Keratinocyte (primary cell): ENCODE measurements at regions not wholly inside any gene's neighbourhood (a gene's known extent, or its start where the extent isn't known, plus 50 kb on each side); places are given as distances from the start of the nearest gene placed in this dataset.
A peak's percentile ranks its signal among the peaks of the same experiment; 100 is the strongest.
"Not testable (repeated sequence)": the region's sequence is repeated elsewhere in the genome, so short reads cannot be mapped to it uniquely, and the experiment has no call there.

Source experiments
- DNase-seq: peaks from one replicate; pipeline ENCODE4 v3.0.0-alpha.2; 2011; ENCODE audit warnings: low read depth, missing footprints, low spot score
- FAIRE-seq: peaks from 2 replicates; lab custom pipeline; 2011; peaks lifted over from hg19 to GRCh38; lab: Jason Lieb, UNC
- H2AFZ ChIP-seq: 2 replicates; pipeline ENCODE4 v1.6.0; 2012; ENCODE audit warnings: low read length, control low read depth, inconsistent platforms; ENCODE audit not compliant: control insufficient read depth
- H3K27ac ChIP-seq: 2 replicates; pipeline ENCODE4 v1.5.1; 2011; ENCODE audit warnings: low read length; ENCODE audit not compliant: control insufficient read depth, insufficient read depth
- H3K27me3 ChIP-seq: 3 replicates; pipeline ENCODE4 v1.6.0; 2011; ENCODE audit warnings: low read length; ENCODE audit not compliant: control insufficient read depth, insufficient read depth; ENCODE audit errors: extremely low read depth
- H3K36me3 ChIP-seq, 2 experiments: 2 replicates in 1 of 2; 3 replicates in 1 of 2; pipeline ENCODE4 v1.5.1; 2011; ENCODE audit warnings: low read length in 2 of 2, mild to moderate bottlenecking in 1 of 2; ENCODE audit not compliant: control insufficient read depth in 2 of 2, insufficient read depth in 2 of 2; ENCODE audit errors: extremely low read depth in 1 of 2
- H3K4me1 ChIP-seq: 3 replicates; pipeline ENCODE4 v1.5.1; 2011; ENCODE audit warnings: low read length; ENCODE audit not compliant: control insufficient read depth, insufficient read depth; ENCODE audit errors: extremely low read depth
- H3K4me2 ChIP-seq: 3 replicates; pipeline ENCODE4 v1.6.0; 2011; ENCODE audit warnings: low read depth, low read length; ENCODE audit not compliant: control insufficient read depth, insufficient read depth; ENCODE audit errors: extremely low read depth
- H3K4me3 ChIP-seq, 3 experiments: fragments of 200-600 bp in 1 of 3; sonication (generic) in 1 of 3; 2 replicates in 2 of 3; 3 replicates in 1 of 3; pipeline ENCODE4 v1.5.1; 2011 to 2016; ENCODE audit warnings: low read length in 3 of 3, mild to moderate bottlenecking in 3 of 3, control low read depth in 2 of 3, inconsistent platforms in 1 of 3, low read depth in 1 of 3, mixed read lengths in 1 of 3, mixed run types in 1 of 3, moderate library complexity in 1 of 3; ENCODE audit not compliant: control insufficient read depth in 2 of 3, insufficient read depth in 2 of 3; ENCODE audit errors: extremely low read depth in 1 of 3
- H3K79me2 ChIP-seq: 2 replicates; pipeline ENCODE4 v1.6.0; 2012; ENCODE audit warnings: low read length; ENCODE audit not compliant: control insufficient read depth, insufficient read depth
- H3K9ac ChIP-seq: 3 replicates; pipeline ENCODE4 v1.6.0; 2011; ENCODE audit warnings: low read length; ENCODE audit not compliant: control insufficient read depth, insufficient read depth; ENCODE audit errors: extremely low read depth
- H3K9me1 ChIP-seq: 3 replicates; pipeline ENCODE4 v1.6.0; 2011; ENCODE audit warnings: low read length; ENCODE audit not compliant: control insufficient read depth, insufficient read depth; ENCODE audit errors: extremely low read depth
- H3K9me3 ChIP-seq: 2 replicates; pipeline ENCODE4 v1.5.1; 2012; ENCODE audit warnings: low read depth, low read length; ENCODE audit not compliant: control insufficient read depth
- H4K20me1 ChIP-seq: 3 replicates; pipeline ENCODE4 v1.6.0; 2011; ENCODE audit warnings: low read length; ENCODE audit not compliant: control insufficient read depth, insufficient read depth; ENCODE audit errors: extremely low read depth
- dilution Hi-C: fragments of 300-500 bp; cut with MboI; formaldehyde crosslinking; loops from one replicate; pipeline ENCODE4 v1.7.0; 2020; ENCODE audit warnings: low sequenced_read_pairs; ENCODE audit not compliant: extremely low pct_ligation_motif_present

GRCh38 chr2:89233931-89234330, 542.5 kb downstream of the RPIA start:
- dilution Hi-C loops, H3K36me3 ChIP-seq, DNase-seq, H3K4me1 ChIP-seq, H3K4me3 ChIP-seq, H2AFZ ChIP-seq, H4K20me1 ChIP-seq, H3K9me1 ChIP-seq, H3K9me3 ChIP-seq, FAIRE-seq, H3K79me2 ChIP-seq, H3K9ac ChIP-seq, H3K4me2 ChIP-seq, H3K27me3 ChIP-seq, H3K27ac ChIP-seq: not testable (repeated sequence)

GRCh38 chr2:89234818-89235466, 543.5 kb downstream of the RPIA start:
- H4K20me1 ChIP-seq, DNase-seq, H3K9me3 ChIP-seq, H3K36me3 ChIP-seq, dilution Hi-C loops, H3K4me2 ChIP-seq, H3K27me3 ChIP-seq, H3K9me1 ChIP-seq, H3K9ac ChIP-seq, H3K27ac ChIP-seq, H3K4me3 ChIP-seq, H3K79me2 ChIP-seq, FAIRE-seq, H2AFZ ChIP-seq, H3K4me1 ChIP-seq: not testable (repeated sequence)

GRCh38 chr2:89236832-89237450, 545.5 kb downstream of the RPIA start:
- dilution Hi-C loops, H3K9me1 ChIP-seq: not testable (repeated sequence)

GRCh38 chr2:89237783-89238182, 546.3 kb downstream of the RPIA start:
- H3K36me3 ChIP-seq, H3K79me2 ChIP-seq, H3K27ac ChIP-seq, H3K27me3 ChIP-seq, H2AFZ ChIP-seq, H3K4me2 ChIP-seq, H3K9ac ChIP-seq, H3K4me1 ChIP-seq, FAIRE-seq, H3K9me1 ChIP-seq, H3K9me3 ChIP-seq, H4K20me1 ChIP-seq, H3K4me3 ChIP-seq, DNase-seq, dilution Hi-C loops: not testable (repeated sequence)

More at GRCh38 chr2:89236832-89237450, 545.5 kb downstream of the RPIA start:
- not testable (repeated sequence) for H4K20me1 ChIP-seq, H3K9me3 ChIP-seq, H3K9ac ChIP-seq, H3K27me3 ChIP-seq, H3K4me2 ChIP-seq, DNase-seq, H3K79me2 ChIP-seq, H3K36me3 ChIP-seq, H3K4me1 ChIP-seq, H3K4me3 ChIP-seq, H3K27ac ChIP-seq, H2AFZ ChIP-seq
- peak; percentile 55 for FAIRE-seq
